Liver (tissue), 8 donors: ENCODE measurements at regions not wholly inside any gene's neighbourhood (a gene's known extent, or its start where the extent isn't known, plus 50 kb on each side); places are given as distances from the start of the nearest gene placed in this dataset.

Experiments used
- DNase-seq: peaks from one replicate; pipeline ENCODE4 v3.0.0-alpha.2; 2017; ENCODE audit warnings: low spot score
- H3K27ac ChIP-seq, 2 donors: one replicate each; pipeline ENCODE4 v1.7.0; 2013; ENCODE audit warnings: inconsistent platforms in 2 of 2, low read length in 2 of 2, control low read depth in 1 of 2, low read depth in 1 of 2, mild to moderate bottlenecking in 1 of 2
- H3K27me3 ChIP-seq, 4 donors: one replicate each; pipeline versions ENCODE4 v1.6.1 to v1.7.0; 2013; ENCODE audit warnings: low read length in 3 of 4, inconsistent platforms in 1 of 4, mild to moderate bottlenecking in 1 of 4, moderate library complexity in 1 of 4; ENCODE audit not compliant: control insufficient read depth in 4 of 4, insufficient read depth in 4 of 4
- H3K36me3 ChIP-seq, 4 donors: one replicate each; pipeline versions ENCODE4 v1.6.1 to v1.7.0; 2013; ENCODE audit warnings: low read length in 3 of 4, mild to moderate bottlenecking in 3 of 4, low read depth in 1 of 4, moderate library complexity in 1 of 4; ENCODE audit not compliant: control insufficient read depth in 4 of 4, insufficient read depth in 3 of 4
- H3K4me1 ChIP-seq, 4 donors: one replicate each; pipeline versions ENCODE4 v1.6.1 to v1.7.0; 2013; ENCODE audit warnings: low read length in 3 of 4, mild to moderate bottlenecking in 3 of 4, moderate library complexity in 1 of 4; ENCODE audit not compliant: control insufficient read depth in 4 of 4, insufficient read depth in 4 of 4
- H3K4me3 ChIP-seq, 3 donors: one replicate each; pipeline versions ENCODE4 v1.6.1 to v1.7.0; 2013; ENCODE audit warnings: low read length in 3 of 3, control low read depth in 1 of 3, low read depth in 1 of 3, mild to moderate bottlenecking in 1 of 3
- H3K9ac ChIP-seq, 2 donors: one replicate each; pipeline ENCODE4 v1.7.0; 2013; ENCODE audit warnings: low read length in 2 of 2, mild to moderate bottlenecking in 2 of 2, moderate library complexity in 2 of 2, control low read depth in 1 of 2, low read depth in 1 of 2
- H3K9me3 ChIP-seq, 4 donors: one replicate each; pipeline versions ENCODE4 v1.6.1 to v1.7.0; 2013; ENCODE audit warnings: low read length in 3 of 4; ENCODE audit not compliant: control insufficient read depth in 4 of 4
- EGR1 ChIP-seq, 2 donors: IDR thresholded peaks; 2 replicates each; pipeline ENCODE4 v1.6.1; 2016 to 2018; ENCODE audit warnings: antibody characterized with exemption in 2 of 2, low read depth in 2 of 2
- FOXA1 ChIP-seq: IDR thresholded peaks from 2 replicates; pipeline ENCODE4 v1.6.1; 2016; ENCODE audit warnings: antibody characterized with exemption
- FOXA2 ChIP-seq: IDR thresholded peaks from 2 replicates; pipeline ENCODE4 v1.6.1; 2016; ENCODE audit warnings: antibody characterized with exemption
- GABPA ChIP-seq, 2 donors: IDR thresholded peaks in 1 of 2; conservative IDR thresholded peaks in 1 of 2; 2 replicates each; pipeline ENCODE4 v1.6.1; 2016; ENCODE audit warnings: antibody characterized with exemption in 2 of 2, mild to moderate bottlenecking in 1 of 2, moderate library complexity in 1 of 2
- HNF4A ChIP-seq, 2 donors: conservative IDR thresholded peaks; 2 replicates each; pipeline ENCODE4 v1.6.1; 2016; ENCODE audit warnings: antibody characterized with exemption in 2 of 2, mild to moderate bottlenecking in 2 of 2
- HNF4G ChIP-seq: IDR thresholded peaks from 2 replicates; pipeline ENCODE4 v1.6.1; 2016; ENCODE audit warnings: antibody characterized with exemption
- JUND ChIP-seq, 2 donors: IDR thresholded peaks; 2 replicates each; pipeline ENCODE4 v1.6.1; 2016; ENCODE audit warnings: antibody characterized with exemption in 2 of 2
- NR2F2 ChIP-seq: IDR thresholded peaks from 2 replicates; pipeline ENCODE4 v1.6.1; 2016; ENCODE audit warnings: antibody characterized with exemption
- RXRA ChIP-seq, 2 donors: IDR thresholded peaks; 2 replicates each; pipeline ENCODE4 v1.6.1; 2017 to 2018; ENCODE audit warnings: antibody characterized with exemption in 2 of 2, mild to moderate bottlenecking in 1 of 2
- SP1 ChIP-seq: IDR thresholded peaks from 2 replicates; pipeline ENCODE4 v1.6.1; 2018; ENCODE audit warnings: antibody characterized with exemption, mild to moderate bottlenecking
- TAF1 ChIP-seq: conservative IDR thresholded peaks from 2 replicates; pipeline ENCODE4 v1.6.1; 2016; ENCODE audit warnings: antibody characterized with exemption, mild to moderate bottlenecking
- YY1 ChIP-seq: IDR thresholded peaks from 2 replicates; pipeline ENCODE4 v1.6.1; 2016; ENCODE audit warnings: antibody characterized with exemption, mild to moderate bottlenecking
- WGBS: extraction: QIAGEN DNeasy Blood & Tissue Kit; methylation state at CpG from one replicate; pipeline ENCODE4 v1.1.7; 2013; 5-methylcytosine and 5-hydroxymethylcytosine counted together
- TF ChIP-seq, protein P1 (sequence below): IDR thresholded peaks from 2 replicates; pipeline ENCODE4 v1.6.1; 2016; ENCODE audit warnings: antibody characterized with exemption
- TF ChIP-seq, protein P2 (sequence below): IDR thresholded peaks from 2 replicates; pipeline ENCODE4 v1.6.1; 2016; ENCODE audit warnings: antibody characterized with exemption
- TF ChIP-seq, protein P3 (sequence below): IDR thresholded peaks from 2 replicates; pipeline ENCODE4 v1.6.1; 2016; ENCODE audit warnings: antibody characterized with exemption
- TF ChIP-seq, protein P4 (sequence below): fragments of 150-350 bp; IDR thresholded peaks from 2 replicates; pipeline ENCODE4 v1.5.1; 2017; ENCODE audit warnings: improper control_type of control experiment, low read depth, low read length; ENCODE audit not compliant: missing input control
- TF ChIP-seq, protein P5 (sequence below): IDR thresholded peaks from 2 replicates; pipeline ENCODE4 v1.6.1; 2016; ENCODE audit warnings: antibody characterized with exemption, mild to moderate bottlenecking
- donor health status: healthy.
- donor health status: healthy.
- donor health status: healthy.
- donor health status: healthy.
- donor health status: healthy.

DNA sequence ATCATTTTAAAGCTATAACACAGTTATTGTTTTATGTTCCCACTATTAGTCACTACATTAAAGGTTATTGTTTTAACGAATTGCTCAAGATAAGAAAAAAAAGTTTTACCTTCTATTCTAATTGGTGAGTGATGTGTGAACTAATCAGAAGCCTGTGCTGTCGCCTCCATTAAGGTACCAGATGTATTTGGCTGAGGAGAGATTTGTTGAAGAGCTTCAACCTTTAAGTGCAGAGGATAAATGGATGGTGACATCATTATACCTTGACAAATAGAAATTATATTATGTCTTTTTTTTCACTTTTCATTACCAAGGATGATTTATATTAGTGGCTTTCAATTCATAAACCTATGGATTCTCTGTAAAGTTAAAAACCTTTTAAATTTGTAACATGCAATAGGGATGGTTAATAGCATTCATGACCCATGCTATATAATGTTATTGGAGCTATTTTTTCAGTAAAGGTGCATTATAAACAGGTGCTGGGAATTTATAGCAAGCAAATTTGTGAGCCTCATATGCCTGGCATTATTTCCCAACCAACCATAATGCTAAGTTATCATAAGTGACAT is 97.0 kb upstream of the NPVF start (continued):
- TF ChIP-seq GABPA (IDR thresholded peaks at IDR 0.05 in 1 of 2, conservative IDR thresholded peaks at IDR 0.05 in 1 of 2) (no peak), RXRA (IDR thresholded peaks at IDR 0.05) (no peak), HNF4A (conservative IDR thresholded peaks at IDR 0.05) (no peak), TAF1 (no peak), EGR1 (IDR thresholded peaks at IDR 0.05; ENCODE audit: low read depth in 2 of 2) (no peak)

DNA sequence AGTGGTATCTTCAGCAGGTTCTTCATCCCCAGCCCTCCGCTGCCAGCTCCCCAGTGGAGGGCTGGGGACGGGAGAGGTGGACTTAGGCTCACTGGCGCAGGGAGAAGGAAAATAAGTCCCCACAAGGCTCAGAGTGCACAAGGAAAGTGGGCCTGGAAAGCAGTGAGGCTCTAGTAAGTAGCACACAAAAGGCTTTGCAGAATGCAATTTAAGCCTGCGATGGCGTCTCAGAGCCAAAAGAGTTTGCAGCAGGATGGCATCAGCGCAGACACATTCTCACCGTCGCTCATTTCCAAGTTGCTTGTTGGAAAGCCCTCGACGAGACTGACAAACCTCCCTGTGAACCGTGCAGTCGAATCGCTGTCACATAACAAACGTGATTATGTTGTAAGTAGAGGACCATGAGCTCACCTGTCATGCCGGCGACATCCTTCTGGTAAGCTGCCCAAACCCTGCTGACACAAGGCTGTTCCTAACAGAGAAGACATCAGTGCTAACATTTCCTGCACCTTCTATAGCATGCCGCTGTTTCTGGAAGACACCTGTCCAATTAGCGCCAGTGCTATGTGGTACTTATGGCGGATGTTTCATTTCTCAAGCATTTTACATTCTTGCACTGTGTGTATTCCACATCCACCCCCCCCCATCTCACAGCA is 98.3 kb upstream of the NPVF start:
- no peaks in the 10 kb centered on the region for H3K9me3 ChIP-seq
- 93% methylated on average over 19 of the region's 19 CpGs for WGBS
- H3K9ac ChIP-seq: no peak overlapping the region
- no peak overlapping the region for H3K4me3 ChIP-seq
- TF ChIP-seq, protein P1, sequence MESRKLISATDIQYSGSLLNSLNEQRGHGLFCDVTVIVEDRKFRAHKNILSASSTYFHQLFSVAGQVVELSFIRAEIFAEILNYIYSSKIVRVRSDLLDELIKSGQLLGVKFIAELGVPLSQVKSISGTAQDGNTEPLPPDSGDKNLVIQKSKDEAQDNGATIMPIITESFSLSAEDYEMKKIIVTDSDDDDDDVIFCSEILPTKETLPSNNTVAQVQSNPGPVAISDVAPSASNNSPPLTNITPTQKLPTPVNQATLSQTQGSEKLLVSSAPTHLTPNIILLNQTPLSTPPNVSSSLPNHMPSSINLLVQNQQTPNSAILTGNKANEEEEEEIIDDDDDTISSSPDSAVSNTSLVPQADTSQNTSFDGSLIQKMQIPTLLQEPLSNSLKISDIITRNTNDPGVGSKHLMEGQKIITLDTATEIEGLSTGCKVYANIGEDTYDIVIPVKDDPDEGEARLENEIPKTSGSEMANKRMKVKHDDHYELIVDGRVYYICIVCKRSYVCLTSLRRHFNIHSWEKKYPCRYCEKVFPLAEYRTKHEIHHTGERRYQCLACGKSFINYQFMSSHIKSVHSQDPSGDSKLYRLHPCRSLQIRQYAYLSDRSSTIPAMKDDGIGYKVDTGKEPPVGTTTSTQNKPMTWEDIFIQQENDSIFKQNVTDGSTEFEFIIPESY: no peak
- no peak for TF ChIP-seq FOXA2
- no peak for TF ChIP-seq GABPA (IDR thresholded peaks at IDR 0.05 in 1 of 2, conservative IDR thresholded peaks at IDR 0.05 in 1 of 2)
- TF ChIP-seq, protein P2, sequence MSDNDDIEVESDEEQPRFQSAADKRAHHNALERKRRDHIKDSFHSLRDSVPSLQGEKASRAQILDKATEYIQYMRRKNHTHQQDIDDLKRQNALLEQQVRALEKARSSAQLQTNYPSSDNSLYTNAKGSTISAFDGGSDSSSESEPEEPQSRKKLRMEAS: no peak
- no peak for TF ChIP-seq SP1
- TF ChIP-seq, protein P3, sequence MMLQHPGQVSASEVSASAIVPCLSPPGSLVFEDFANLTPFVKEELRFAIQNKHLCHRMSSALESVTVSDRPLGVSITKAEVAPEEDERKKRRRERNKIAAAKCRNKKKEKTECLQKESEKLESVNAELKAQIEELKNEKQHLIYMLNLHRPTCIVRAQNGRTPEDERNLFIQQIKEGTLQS: no peak
- no peak for TF ChIP-seq HNF4A (conservative IDR thresholded peaks at IDR 0.05)
- no peak overlapping the region for H3K27ac ChIP-seq
- no peaks in the 10 kb centered on the region for H3K4me1 ChIP-seq
- DNase-seq: no peak
- no peaks in the 10 kb centered on the region for H3K36me3 ChIP-seq
- H3K27me3 ChIP-seq: no peaks in the 10 kb centered on the region

DNA sequence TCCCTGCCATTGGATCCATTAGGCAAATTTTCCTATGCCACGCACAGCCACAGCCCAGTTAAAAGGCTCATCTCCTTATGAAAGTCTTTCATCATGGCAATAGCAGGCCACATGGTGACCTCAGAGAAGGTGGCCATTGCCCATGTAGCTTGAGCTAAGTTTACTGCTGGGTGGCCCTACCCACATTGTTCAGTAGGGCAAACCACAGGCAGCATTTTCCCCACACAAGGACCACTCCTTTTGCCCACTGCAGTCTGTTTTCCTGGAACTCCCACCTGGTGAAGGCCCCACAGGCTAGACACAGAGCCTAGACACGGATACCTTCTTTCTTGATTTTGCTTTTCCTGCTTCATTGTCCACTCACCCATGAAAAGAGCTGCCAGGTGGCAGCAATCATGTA is 101.5 kb upstream of the NPVF start:
- DNase-seq: no peak
- TF ChIP-seq YY1 (no peak), FOXA1 (no peak), FOXA2 (no peak), JUND (IDR thresholded peaks at IDR 0.05) (no peak), HNF4G (no peak), SP1 (no peak), NR2F2 (no peak), RXRA (IDR thresholded peaks at IDR 0.05) (no peak), HNF4A (conservative IDR thresholded peaks at IDR 0.05) (no peak)
- TF ChIP-seq, protein P4, sequence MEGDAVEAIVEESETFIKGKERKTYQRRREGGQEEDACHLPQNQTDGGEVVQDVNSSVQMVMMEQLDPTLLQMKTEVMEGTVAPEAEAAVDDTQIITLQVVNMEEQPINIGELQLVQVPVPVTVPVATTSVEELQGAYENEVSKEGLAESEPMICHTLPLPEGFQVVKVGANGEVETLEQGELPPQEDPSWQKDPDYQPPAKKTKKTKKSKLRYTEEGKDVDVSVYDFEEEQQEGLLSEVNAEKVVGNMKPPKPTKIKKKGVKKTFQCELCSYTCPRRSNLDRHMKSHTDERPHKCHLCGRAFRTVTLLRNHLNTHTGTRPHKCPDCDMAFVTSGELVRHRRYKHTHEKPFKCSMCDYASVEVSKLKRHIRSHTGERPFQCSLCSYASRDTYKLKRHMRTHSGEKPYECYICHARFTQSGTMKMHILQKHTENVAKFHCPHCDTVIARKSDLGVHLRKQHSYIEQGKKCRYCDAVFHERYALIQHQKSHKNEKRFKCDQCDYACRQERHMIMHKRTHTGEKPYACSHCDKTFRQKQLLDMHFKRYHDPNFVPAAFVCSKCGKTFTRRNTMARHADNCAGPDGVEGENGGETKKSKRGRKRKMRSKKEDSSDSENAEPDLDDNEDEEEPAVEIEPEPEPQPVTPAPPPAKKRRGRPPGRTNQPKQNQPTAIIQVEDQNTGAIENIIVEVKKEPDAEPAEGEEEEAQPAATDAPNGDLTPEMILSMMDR: no peak
- TF ChIP-seq, protein P3: no peak
- TF ChIP-seq, protein P5, sequence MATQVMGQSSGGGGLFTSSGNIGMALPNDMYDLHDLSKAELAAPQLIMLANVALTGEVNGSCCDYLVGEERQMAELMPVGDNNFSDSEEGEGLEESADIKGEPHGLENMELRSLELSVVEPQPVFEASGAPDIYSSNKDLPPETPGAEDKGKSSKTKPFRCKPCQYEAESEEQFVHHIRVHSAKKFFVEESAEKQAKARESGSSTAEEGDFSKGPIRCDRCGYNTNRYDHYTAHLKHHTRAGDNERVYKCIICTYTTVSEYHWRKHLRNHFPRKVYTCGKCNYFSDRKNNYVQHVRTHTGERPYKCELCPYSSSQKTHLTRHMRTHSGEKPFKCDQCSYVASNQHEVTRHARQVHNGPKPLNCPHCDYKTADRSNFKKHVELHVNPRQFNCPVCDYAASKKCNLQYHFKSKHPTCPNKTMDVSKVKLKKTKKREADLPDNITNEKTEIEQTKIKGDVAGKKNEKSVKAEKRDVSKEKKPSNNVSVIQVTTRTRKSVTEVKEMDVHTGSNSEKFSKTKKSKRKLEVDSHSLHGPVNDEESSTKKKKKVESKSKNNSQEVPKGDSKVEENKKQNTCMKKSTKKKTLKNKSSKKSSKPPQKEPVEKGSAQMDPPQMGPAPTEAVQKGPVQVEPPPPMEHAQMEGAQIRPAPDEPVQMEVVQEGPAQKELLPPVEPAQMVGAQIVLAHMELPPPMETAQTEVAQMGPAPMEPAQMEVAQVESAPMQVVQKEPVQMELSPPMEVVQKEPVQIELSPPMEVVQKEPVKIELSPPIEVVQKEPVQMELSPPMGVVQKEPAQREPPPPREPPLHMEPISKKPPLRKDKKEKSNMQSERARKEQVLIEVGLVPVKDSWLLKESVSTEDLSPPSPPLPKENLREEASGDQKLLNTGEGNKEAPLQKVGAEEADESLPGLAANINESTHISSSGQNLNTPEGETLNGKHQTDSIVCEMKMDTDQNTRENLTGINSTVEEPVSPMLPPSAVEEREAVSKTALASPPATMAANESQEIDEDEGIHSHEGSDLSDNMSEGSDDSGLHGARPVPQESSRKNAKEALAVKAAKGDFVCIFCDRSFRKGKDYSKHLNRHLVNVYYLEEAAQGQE: no peak
- Histone ChIP-seq H3K27ac (no peak overlapping the region), H3K27me3 (no peaks in the 10 kb centered on the region), H3K36me3 (no peaks in the 10 kb centered on the region), H3K9me3 (no peaks in the 10 kb centered on the region), H3K4me1 (no peaks in the 10 kb centered on the region), H3K9ac (no peak overlapping the region), H3K4me3 (no peak overlapping the region)
- WGBS: 93% methylated on average over 2 of the region's 2 CpGs
